ENCODE measurements at regions not wholly inside any gene's neighbourhood (a gene's known extent, or its start where the extent isn't known, plus 50 kb on each side); places are given as distances from the start of the nearest gene placed in this dataset.

DNA sequence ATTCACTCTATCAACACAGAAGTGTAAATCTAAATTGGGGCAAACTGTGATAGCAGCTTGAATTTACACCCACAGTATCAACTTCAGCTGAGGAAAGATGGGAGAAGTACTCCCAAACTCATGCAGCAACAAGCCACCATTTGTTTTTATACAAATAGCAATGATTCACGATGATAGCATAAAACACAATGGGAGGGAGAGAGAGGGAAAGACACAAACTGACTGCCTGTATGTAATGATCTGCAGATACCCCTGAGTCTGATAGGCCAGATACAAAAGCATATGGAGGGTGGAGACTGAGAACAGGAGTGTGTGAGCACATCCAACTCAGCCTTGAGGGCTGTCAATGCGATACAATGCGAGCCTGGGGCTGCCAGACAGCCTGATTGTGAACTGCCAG lies 79.2 kb downstream of the CNTN3 start:
- Histone ChIP-seq H3K27me3 (ENCODE audit: control insufficient read depth, low read length) (no peaks in the 10 kb centered on the region), H3K4me2 (ENCODE audit: low read length) (no peak overlapping the region), H3F3A (ENCODE audit: control insufficient read depth, insufficient read depth) (no peaks in the 10 kb centered on the region), H3K9me2 (replicated peaks; ENCODE audit: control insufficient read depth, low read length) (no peaks in the 10 kb centered on the region), H3K27ac (ENCODE audit: low read depth, low read length) (no peak overlapping the region), H3K9me3 (ENCODE audit: control insufficient read depth, insufficient read depth, low read length) (no peaks in the 10 kb centered on the region), H3K36me3 (ENCODE audit: control insufficient read depth, low read length) (no peaks in the 10 kb centered on the region), H3K4me3 (ENCODE audit: low read length) (no peak overlapping the region), H3K4me1 (ENCODE audit: control insufficient read depth, low read length) (no peaks in the 10 kb centered on the region), H3K79me2 (ENCODE audit: control insufficient read depth, low read length) (no peaks in the 10 kb centered on the region), H4K20me1 (ENCODE audit: control insufficient read depth, insufficient read depth, low read depth, low read length) (no peaks in the 10 kb centered on the region)
- TF ChIP-seq EZH2phosphoT487 (IDR thresholded peaks at IDR 0.05; ENCODE audit: borderline replicate concordance, low read length) (no peak), CTCF (IDR thresholded peaks at IDR 0.05; ENCODE audit: low read depth, low read length, poor library complexity, severe bottlenecking) (no peak)

DNA sequence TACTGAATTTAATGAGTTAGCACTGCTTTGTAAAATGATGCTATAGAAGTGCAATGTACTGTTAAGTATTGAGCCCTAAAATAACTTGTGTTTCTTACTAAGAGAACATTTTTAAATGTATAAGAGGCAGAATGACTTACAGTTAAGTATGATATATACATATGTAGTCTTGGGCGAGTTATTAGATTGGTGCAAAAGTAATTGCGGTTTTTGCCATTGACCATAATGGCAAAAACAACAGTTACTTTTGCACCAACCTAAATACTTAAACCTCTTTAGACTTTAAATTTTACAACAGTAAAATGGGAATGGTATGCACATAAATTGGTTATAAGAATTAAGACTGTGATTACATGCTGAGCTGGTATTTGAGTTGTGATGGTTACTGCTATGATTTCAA lies 79.8 kb downstream of the CNTN3 start:
- TF ChIP-seq CTCF (IDR thresholded peaks at IDR 0.05; ENCODE audit: low read depth, low read length, poor library complexity, severe bottlenecking) (no peak), EZH2phosphoT487 (IDR thresholded peaks at IDR 0.05; ENCODE audit: borderline replicate concordance, low read length) (no peak)
- H3K27me3 ChIP-seq (ENCODE audit: control insufficient read depth, low read length): no peaks in the 10 kb centered on the region
- H3K79me2 ChIP-seq (ENCODE audit: control insufficient read depth, low read length): no peaks in the 10 kb centered on the region
- no peak overlapping the region for H3K4me2 ChIP-seq (ENCODE audit: low read length)
- no peaks in the 10 kb centered on the region for H4K20me1 ChIP-seq (ENCODE audit: control insufficient read depth, insufficient read depth, low read depth, low read length)
- H3K9me2 ChIP-seq (replicated peaks; ENCODE audit: control insufficient read depth, low read length): no peaks in the 10 kb centered on the region
- H3K9me3 ChIP-seq (ENCODE audit: control insufficient read depth, insufficient read depth, low read length): no peaks in the 10 kb centered on the region
- no peaks in the 10 kb centered on the region for H3K4me1 ChIP-seq (ENCODE audit: control insufficient read depth, low read length)
- no peaks in the 10 kb centered on the region for H3K36me3 ChIP-seq (ENCODE audit: control insufficient read depth, low read length)
- no peaks in the 10 kb centered on the region for H3F3A ChIP-seq (ENCODE audit: control insufficient read depth, insufficient read depth)
- H3K27ac ChIP-seq (ENCODE audit: low read depth, low read length): no peak overlapping the region
- no peak overlapping the region for H3K4me3 ChIP-seq (ENCODE audit: low read length)

DNA sequence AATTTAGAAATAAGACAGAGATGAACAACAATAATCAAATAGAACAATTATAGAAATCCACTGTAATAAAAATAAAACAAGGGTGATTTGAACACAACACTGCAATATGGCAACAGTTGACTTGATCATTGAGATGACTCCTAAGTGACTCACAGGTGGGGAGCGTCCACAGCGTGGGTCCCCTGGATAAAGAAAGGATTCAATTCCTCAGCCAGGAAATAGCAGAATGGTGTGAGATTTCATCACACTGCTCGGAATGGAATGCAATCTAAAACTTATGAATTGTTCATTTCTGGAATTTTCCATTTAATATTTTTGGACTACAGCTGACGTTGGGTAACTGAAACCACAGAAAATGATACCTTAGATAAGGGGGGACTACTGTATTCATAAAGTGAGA lies 82.0 kb downstream of the CNTN3 start:
- no peaks in the 10 kb centered on the region for H3K79me2 ChIP-seq (ENCODE audit: control insufficient read depth, low read length)
- no peaks in the 10 kb centered on the region for H4K20me1 ChIP-seq (ENCODE audit: control insufficient read depth, insufficient read depth, low read depth, low read length)
- no peaks in the 10 kb centered on the region for H3K9me3 ChIP-seq (ENCODE audit: control insufficient read depth, insufficient read depth, low read length)
- H3K27me3 ChIP-seq (ENCODE audit: control insufficient read depth, low read length): no peaks in the 10 kb centered on the region
- H3K27ac ChIP-seq (ENCODE audit: low read depth, low read length): no peak overlapping the region
- no peaks in the 10 kb centered on the region for H3K4me1 ChIP-seq (ENCODE audit: control insufficient read depth, low read length)
- H3K4me3 ChIP-seq (ENCODE audit: low read length): no peak overlapping the region
- no peaks in the 10 kb centered on the region for H3K9me2 ChIP-seq (replicated peaks; ENCODE audit: control insufficient read depth, low read length)
- no peak overlapping the region for H3K4me2 ChIP-seq (ENCODE audit: low read length)
- TF ChIP-seq CTCF (IDR thresholded peaks at IDR 0.05; ENCODE audit: low read depth, low read length, poor library complexity, severe bottlenecking) (no peak), EZH2phosphoT487 (IDR thresholded peaks at IDR 0.05; ENCODE audit: borderline replicate concordance, low read length) (no peak)
- H3K36me3 ChIP-seq (ENCODE audit: control insufficient read depth, low read length): no peaks in the 10 kb centered on the region
- H3F3A ChIP-seq (ENCODE audit: control insufficient read depth, insufficient read depth): no peaks in the 10 kb centered on the region

- TF ChIP-seq EZH2phosphoT487 (IDR thresholded peaks at IDR 0.05; ENCODE audit: borderline replicate concordance, low read length) (no peak), CTCF (IDR thresholded peaks at IDR 0.05; ENCODE audit: low read depth, low read length, poor library complexity, severe bottlenecking) (no peak)
- H3K27ac ChIP-seq (ENCODE audit: low read depth, low read length): no peak overlapping the region
- no peaks in the 10 kb centered on the region for H3K9me3 ChIP-seq (ENCODE audit: control insufficient read depth, insufficient read depth, low read length)
These were observed 83.0 kb downstream of the CNTN3 start for GRCh38 chr3:74531491-74531890.

More at GRCh38 chr3:74531491-74531890, 83.0 kb downstream of the CNTN3 start:
- no peaks in the 10 kb centered on the region for H3K27me3 ChIP-seq (ENCODE audit: control insufficient read depth, low read length)
- H3K4me2 ChIP-seq (ENCODE audit: low read length): no peak overlapping the region
- no peaks in the 10 kb centered on the region for H3K79me2 ChIP-seq (ENCODE audit: control insufficient read depth, low read length)
- no peaks in the 10 kb centered on the region for H3F3A ChIP-seq (ENCODE audit: control insufficient read depth, insufficient read depth)
- no peak overlapping the region for H3K4me3 ChIP-seq (ENCODE audit: low read length)
- H3K9me2 ChIP-seq (replicated peaks; ENCODE audit: control insufficient read depth, low read length): no peaks in the 10 kb centered on the region
- no peaks in the 10 kb centered on the region for H3K36me3 ChIP-seq (ENCODE audit: control insufficient read depth, low read length)
- no peaks in the 10 kb centered on the region for H4K20me1 ChIP-seq (ENCODE audit: control insufficient read depth, insufficient read depth, low read depth, low read length)
- H3K4me1 ChIP-seq (ENCODE audit: control insufficient read depth, low read length): no peaks in the 10 kb centered on the region
